Right atrium auricular region (tissue), 2 donors: ENCODE measurements at regions not wholly inside any gene's neighbourhood (a gene's known extent, or its start where the extent isn't known, plus 50 kb on each side); places are given as distances from the start of the nearest gene placed in this dataset.
A peak's percentile ranks its signal among the peaks of the same experiment; 100 is the strongest.
"Not testable (repeated sequence)": the region's sequence is repeated elsewhere in the genome, so short reads cannot be mapped to it uniquely, and the experiment has no call there.

Experiments
- DNase-seq: peaks from one replicate; pipeline ENCODE4 v3.0.0-alpha.2; 2019; ENCODE audit warnings: low spot score
- H3K27ac ChIP-seq, 2 donors: fragments of 200-600 bp; sonication (generic); 1 replicate in 1 of 2; 2 replicates in 1 of 2; pipeline ENCODE4 v1.5.1; 2016 to 2019
- H3K27me3 ChIP-seq, 2 donors: fragments of 200-600 bp; sonication (generic); one replicate each; pipeline versions ENCODE4 v1.5.1 to v1.6.0; 2017 to 2019
- H3K36me3 ChIP-seq: fragments of 200-600 bp; sonication (generic); one replicate; pipeline ENCODE4 v1.5.1; 2016
- H3K4me1 ChIP-seq, 2 donors: fragments of 200-600 bp; sonication (generic); one replicate each; pipeline versions ENCODE4 v1.5.1 to v1.6.0; 2017 to 2019
- H3K4me3 ChIP-seq, 2 donors: fragments of 200-600 bp; sonication (generic); 1 replicate in 1 of 2; 2 replicates in 1 of 2; pipeline ENCODE4 v1.5.1; 2017 to 2019; ENCODE audit warnings: mild to moderate bottlenecking in 1 of 2, moderate library complexity in 1 of 2
- H3K9me3 ChIP-seq, 2 donors: fragments of 200-600 bp; sonication (generic); one replicate each; pipeline ENCODE4 v1.5.1; 2019
- TF ChIP-seq, protein P1 (sequence below), 2 donors: fragments of 200-600 bp; sonication (generic); IDR thresholded peaks; one replicate each; pipeline ENCODE4 v1.5.1; 2019; ENCODE audit warnings: antibody characterized with exemption in 2 of 2

DNA sequence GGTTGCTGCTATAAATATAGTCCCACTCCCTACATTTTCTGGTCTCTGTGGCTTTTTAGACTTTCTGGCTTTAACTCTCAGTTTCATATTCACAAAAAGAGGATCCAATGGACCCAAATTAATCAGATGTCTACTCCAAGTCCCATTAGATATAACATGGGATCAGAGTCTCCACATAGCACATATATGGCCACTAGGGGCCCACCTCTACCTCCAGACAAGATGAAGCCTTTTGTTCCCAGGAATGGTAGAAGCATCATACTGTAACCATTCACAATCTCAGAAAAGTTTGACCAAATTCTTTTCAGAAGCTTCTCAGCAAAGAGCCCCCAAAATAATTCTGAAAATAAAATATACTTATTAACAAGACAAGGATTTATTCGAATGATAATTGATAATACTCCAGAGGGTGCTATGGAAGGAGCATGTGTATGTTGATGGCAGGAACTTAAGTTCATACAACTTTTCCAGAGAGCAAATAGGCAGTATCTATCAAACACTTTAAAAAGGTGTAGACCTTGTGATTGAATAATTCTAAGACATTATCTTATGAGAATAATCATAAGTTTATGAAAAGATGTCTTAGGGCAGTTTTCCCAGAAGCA, 382.3 kb upstream of the CRIM1 start:
- Histone ChIP-seq H3K36me3 (no peaks in the 10 kb centered on the region), H3K27ac (peak overlapping the region in 1 of 2 donors; percentile 57), H3K4me1 (no peaks in the 10 kb centered on the region), H3K4me3 (no peak overlapping the region), H3K27me3 (no peaks in the 10 kb centered on the region), H3K9me3 (no peaks in the 10 kb centered on the region)
- no peak for DNase-seq
- TF ChIP-seq, protein P1, sequence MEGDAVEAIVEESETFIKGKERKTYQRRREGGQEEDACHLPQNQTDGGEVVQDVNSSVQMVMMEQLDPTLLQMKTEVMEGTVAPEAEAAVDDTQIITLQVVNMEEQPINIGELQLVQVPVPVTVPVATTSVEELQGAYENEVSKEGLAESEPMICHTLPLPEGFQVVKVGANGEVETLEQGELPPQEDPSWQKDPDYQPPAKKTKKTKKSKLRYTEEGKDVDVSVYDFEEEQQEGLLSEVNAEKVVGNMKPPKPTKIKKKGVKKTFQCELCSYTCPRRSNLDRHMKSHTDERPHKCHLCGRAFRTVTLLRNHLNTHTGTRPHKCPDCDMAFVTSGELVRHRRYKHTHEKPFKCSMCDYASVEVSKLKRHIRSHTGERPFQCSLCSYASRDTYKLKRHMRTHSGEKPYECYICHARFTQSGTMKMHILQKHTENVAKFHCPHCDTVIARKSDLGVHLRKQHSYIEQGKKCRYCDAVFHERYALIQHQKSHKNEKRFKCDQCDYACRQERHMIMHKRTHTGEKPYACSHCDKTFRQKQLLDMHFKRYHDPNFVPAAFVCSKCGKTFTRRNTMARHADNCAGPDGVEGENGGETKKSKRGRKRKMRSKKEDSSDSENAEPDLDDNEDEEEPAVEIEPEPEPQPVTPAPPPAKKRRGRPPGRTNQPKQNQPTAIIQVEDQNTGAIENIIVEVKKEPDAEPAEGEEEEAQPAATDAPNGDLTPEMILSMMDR (IDR thresholded peaks at IDR 0.05), result peak in 1 of 2 donors; percentile 49

DNA sequence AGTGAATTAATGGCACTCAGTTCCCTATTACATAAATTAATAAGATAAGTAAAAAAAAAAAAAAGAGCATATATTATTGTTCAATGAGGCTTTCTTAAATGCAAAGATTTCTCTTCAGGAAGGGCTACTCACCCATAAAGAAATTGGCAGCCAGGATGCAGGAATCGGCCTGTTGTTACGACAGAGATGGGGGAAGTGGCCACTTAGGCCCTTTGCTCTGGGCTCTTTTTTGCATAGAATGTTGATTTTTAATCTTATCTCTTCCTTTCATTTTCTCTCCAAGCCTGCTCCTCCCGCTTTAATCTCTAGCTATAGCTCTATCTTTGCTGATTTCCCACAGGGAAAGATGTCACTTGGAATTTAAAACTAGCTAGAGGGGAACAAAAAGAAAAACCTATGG, 391.8 kb upstream of the CRIM1 start:
- TF ChIP-seq, protein P1 (IDR thresholded peaks at IDR 0.05), result no peak
- no peaks in the 10 kb centered on the region for H3K27me3 ChIP-seq
- no peak overlapping the region for H3K27ac ChIP-seq
- peaks cover 0 to 15% of the 10 kb centered on the region in 2 donors for H3K9me3 ChIP-seq
- H3K36me3 ChIP-seq, result no peaks in the 10 kb centered on the region
- H3K4me3 ChIP-seq, result no peak overlapping the region
- no peak for DNase-seq
- no peaks in the 10 kb centered on the region for H3K4me1 ChIP-seq

DNA sequence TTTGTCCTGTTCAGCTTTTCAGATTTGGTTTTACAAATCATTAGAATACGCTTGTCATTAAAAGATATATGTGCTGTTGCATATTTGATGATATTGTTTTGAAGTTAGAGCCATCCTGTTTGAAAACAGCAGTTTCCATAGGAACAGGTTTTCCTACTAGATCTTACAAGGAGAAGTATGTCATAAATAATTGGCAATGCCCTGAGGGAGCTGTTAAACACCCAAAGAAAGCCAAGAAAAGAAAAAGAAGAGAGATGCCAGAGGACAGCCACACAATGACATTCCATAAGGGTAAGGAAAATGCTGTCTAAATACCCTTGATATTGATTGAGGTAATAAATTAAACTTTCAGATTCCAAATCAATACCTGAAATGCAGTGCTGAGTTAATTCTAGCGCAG, 392.2 kb upstream of the CRIM1 start:
- no peak for DNase-seq
- Histone ChIP-seq H3K27me3 (no peaks in the 10 kb centered on the region), H3K27ac (no peak overlapping the region), H3K4me1 (no peaks in the 10 kb centered on the region), H3K9me3 (peaks cover 0 to 15% of the 10 kb centered on the region in 2 donors), H3K4me3 (no peak overlapping the region), H3K36me3 (no peaks in the 10 kb centered on the region)
- TF ChIP-seq, protein P1 (IDR thresholded peaks at IDR 0.05), result no peak

DNA sequence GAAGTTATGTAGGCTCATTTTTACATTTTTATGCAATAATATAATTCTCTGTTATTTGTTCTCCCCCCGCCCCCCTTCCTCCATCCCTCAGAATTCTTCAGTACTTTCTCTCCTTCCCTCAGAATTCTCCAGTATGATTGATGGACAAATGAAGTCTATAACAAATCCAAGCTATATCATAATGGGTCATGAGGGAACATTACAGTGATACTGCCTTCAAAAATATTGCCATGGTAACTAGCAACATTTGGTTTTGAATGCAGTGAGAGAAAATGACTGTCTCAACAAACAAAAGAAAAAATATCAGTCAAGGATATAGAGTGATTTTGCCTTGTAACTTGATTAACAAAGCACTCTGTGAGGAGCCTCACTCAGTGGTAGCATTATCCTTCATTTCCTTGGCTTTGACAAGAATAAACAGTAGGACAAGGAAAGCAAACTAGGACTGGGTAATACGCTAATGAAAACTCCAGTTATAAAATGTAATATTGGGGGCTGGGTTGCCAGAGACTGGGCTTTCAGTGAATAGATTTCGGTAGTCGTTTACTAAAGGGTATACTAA, 392.9 kb upstream of the CRIM1 start:
- H3K4me3 ChIP-seq, result no peak overlapping the region
- H3K27me3 ChIP-seq, result no peaks in the 10 kb centered on the region
- no peak for DNase-seq
- no peaks in the 10 kb centered on the region for H3K36me3 ChIP-seq
- H3K27ac ChIP-seq, result no peak overlapping the region
- H3K9me3 ChIP-seq, result peaks cover 0 to 15% of the 10 kb centered on the region in 2 donors
- TF ChIP-seq, protein P1 (IDR thresholded peaks at IDR 0.05), result no peak
- H3K4me1 ChIP-seq, result no peaks in the 10 kb centered on the region

DNA sequence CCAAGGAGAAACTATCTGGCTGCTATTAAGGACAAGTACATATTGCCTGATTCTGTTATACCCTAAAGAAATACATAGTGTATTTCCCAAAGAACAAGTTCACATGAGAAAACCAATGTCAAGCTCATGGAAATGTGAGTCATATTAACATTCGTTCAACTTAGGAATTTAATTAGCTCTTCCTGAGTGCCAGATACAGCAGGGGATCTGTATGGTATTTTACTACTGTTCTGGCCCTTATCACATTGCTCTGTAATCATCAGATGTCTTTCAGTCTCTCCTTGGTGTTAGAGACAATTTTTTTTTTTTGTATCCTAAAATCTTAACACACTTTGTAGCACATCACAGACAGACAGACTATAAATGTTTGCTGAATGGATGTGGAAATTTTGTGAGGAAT, 395.0 kb upstream of the CRIM1 start:
- H3K9me3 ChIP-seq, result peaks cover 0 to 15% of the 10 kb centered on the region in 2 donors
- no peaks in the 10 kb centered on the region for H3K4me1 ChIP-seq
- no peak for DNase-seq
- no peak overlapping the region for H3K27ac ChIP-seq
- no peaks in the 10 kb centered on the region for H3K36me3 ChIP-seq
- TF ChIP-seq, protein P1 (IDR thresholded peaks at IDR 0.05), result no peak
- no peaks in the 10 kb centered on the region for H3K27me3 ChIP-seq
- no peak overlapping the region for H3K4me3 ChIP-seq

DNA sequence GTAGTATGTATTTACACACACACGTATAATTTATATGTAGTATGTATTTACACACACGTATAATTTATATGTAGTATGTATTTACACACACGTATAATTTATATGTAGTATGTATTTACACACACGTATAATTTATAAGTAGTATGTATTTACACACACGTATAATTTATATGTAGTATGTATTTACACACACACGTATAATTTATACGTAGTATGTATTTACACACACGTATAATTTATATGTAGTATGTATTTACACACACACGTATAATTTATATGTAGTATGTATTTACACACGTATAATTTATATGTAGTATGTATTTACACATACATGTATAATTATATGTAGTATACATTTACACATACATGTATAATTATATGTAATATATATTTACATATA, 398.5 kb upstream of the CRIM1 start:
- H3K9me3 ChIP-seq, result peaks cover 0 to 14% of the 10 kb centered on the region in 2 donors
- not testable (repeated sequence) for H3K4me1 ChIP-seq, H3K27ac ChIP-seq, H3K36me3 ChIP-seq, H3K4me3 ChIP-seq, DNase-seq, H3K27me3 ChIP-seq
